GM19043 (cell line): ENCODE measurements at regions not wholly inside any gene's neighbourhood (a gene's known extent, or its start where the extent isn't known, plus 50 kb on each side); places are given as distances from the start of the nearest gene placed in this dataset.

Experiments
- ATAC-seq: cut with Tn5 transposase; IDR thresholded peaks from one replicate; pipeline ENCODE4 v1.9.1; 2021; ENCODE audit warnings: low read depth; ENCODE audit not compliant: unreplicated experiment

- no peak for ATAC-seq
These were observed 331.2 kb downstream of the SLC16A7 start for GRCh38 chr12:59927032-59927431.

GRCh38 chr12:59928416-59928815, 332.6 kb downstream of the SLC16A7 start:
- no peak for ATAC-seq

GRCh38 chr12:59929110-59929509, 333.3 kb downstream of the SLC16A7 start:
- no peak for ATAC-seq

GRCh38 chr12:59934486-59934885, 338.7 kb downstream of the SLC16A7 start:
- no peak for ATAC-seq

GRCh38 chr12:59936534-59936933, 340.7 kb downstream of the SLC16A7 start:
- ATAC-seq: no peak

- no peak for ATAC-seq
These were observed 341.3 kb downstream of the SLC16A7 start for GRCh38 chr12:59937148-59937547.

GRCh38 chr12:59938190-59938962, 342.5 kb downstream of the SLC16A7 start:
- ATAC-seq: no peak

- ATAC-seq: no peak
These were observed 345.0 kb downstream of the SLC16A7 start for GRCh38 chr12:59940631-59941342.

GRCh38 chr12:59941461-59941860, 345.6 kb downstream of the SLC16A7 start:
- no peak for ATAC-seq

- ATAC-seq: no peak
These were observed 348.3 kb downstream of the SLC16A7 start for GRCh38 chr12:59944177-59944576.

- no peak for ATAC-seq
These were observed 350.8 kb downstream of the SLC16A7 start for GRCh38 chr12:59946635-59947034.

GRCh38 chr12:59963546-59963945, 367.7 kb downstream of the SLC16A7 start:
- no peak for ATAC-seq

GRCh38 chr12:59972905-59973304, 377.1 kb downstream of the SLC16A7 start:
- ATAC-seq: no peak

GRCh38 chr12:59973515-59973914, 377.7 kb downstream of the SLC16A7 start:
- no peak for ATAC-seq

- no peak for ATAC-seq
These were observed 381.9 kb downstream of the SLC16A7 start for GRCh38 chr12:59977779-59978178.

- no peak for ATAC-seq
These were observed 384.6 kb downstream of the SLC16A7 start for GRCh38 chr12:59980476-59980875.

GRCh38 chr12:59999291-59999690, 403.5 kb downstream of the SLC16A7 start:
- ATAC-seq: no peak

GRCh38 chr12:60010486-60010885, 414.7 kb downstream of the SLC16A7 start:
- ATAC-seq: no peak

GRCh38 chr12:60012659-60013058, 416.8 kb downstream of the SLC16A7 start:
- no peak for ATAC-seq

- ATAC-seq: no peak
These were observed 418.6 kb downstream of the SLC16A7 start for GRCh38 chr12:60014436-60014835.

- no peak for ATAC-seq
These were observed 424.2 kb downstream of the SLC16A7 start for GRCh38 chr12:60020068-60020467.

GRCh38 chr12:60021235-60021634, 425.4 kb downstream of the SLC16A7 start:
- ATAC-seq: no peak
